ENCODE measurements at regions not wholly inside any gene's neighbourhood (a gene's known extent, or its start where the extent isn't known, plus 50 kb on each side); places are given as distances from the start of the nearest gene placed in this dataset.

GRCh38 chr11:19577391-19577975, 135.2 kb upstream of the NAV2 start:
- H3K4me3 ChIP-seq (ENCODE audit: low read depth in 2 of 2, low read length in 2 of 2) = no peak overlapping the region
- H3K36me3 ChIP-seq (ENCODE audit: control insufficient read depth, insufficient read depth, low read length) = no peaks in the 10 kb centered on the region
- POLR2A ChIA-PET = no interaction called here
- in situ Hi-C loops (cut with HindIII; ENCODE audit: low pct_unique_long_range_greater_than_20kb, low sequenced_read_pairs) = no loop called here
- no peak overlapping the region for H3K27ac ChIP-seq (ENCODE audit: low read length)
- DNase-seq (ENCODE audit: low read depth, low spot score) = no peak
- TF ChIP-seq POLR2AphosphoS5 (IDR thresholded peaks at IDR 0.05; ENCODE audit: low read depth, low read length) = no peak
- no peak for TF ChIP-seq CTCF (IDR thresholded peaks at IDR 0.05)
- no peak for TF ChIP-seq TCF7L2 (IDR thresholded peaks at IDR 0.05; ENCODE audit: low read depth, low read length)
- intact Hi-C loops (cut with micrococcal nuclease; ENCODE audit: unreplicated experiment) = no loop called here
- no peak for ATAC-seq
- BruUV-seq (replicated peaks) = no TSS peak
- no peaks in the 10 kb centered on the region for H3K9me3 ChIP-seq (ENCODE audit: control insufficient read depth, insufficient read depth, low read depth, low read length)
- H3K27me3 ChIP-seq (ENCODE audit: control insufficient read depth, insufficient read depth, low read length) = no peaks in the 10 kb centered on the region
- CTCF ChIA-PET = no interaction called here
- H3K4me1 ChIP-seq (ENCODE audit: control insufficient read depth, insufficient read depth, low read length) = no peaks in the 10 kb centered on the region

GRCh38 chr11:19576903-19577302, 135.7 kb upstream of the NAV2 start:
- H3K36me3 ChIP-seq (ENCODE audit: control insufficient read depth, insufficient read depth, low read length) = no peaks in the 10 kb centered on the region
- ATAC-seq = no peak
- H3K27me3 ChIP-seq (ENCODE audit: control insufficient read depth, insufficient read depth, low read length) = no peaks in the 10 kb centered on the region
- ChIA-PET POLR2A (interaction anchor here (0.6 kb wide), 1 partner anchor 327 kb away, joined by 3 read pairs; no protein-coding TSS in a partner anchor), CTCF (no interaction called here)
- H3K9me3 ChIP-seq (ENCODE audit: control insufficient read depth, insufficient read depth, low read depth, low read length) = no peaks in the 10 kb centered on the region
- DNase-seq (ENCODE audit: low read depth, low spot score) = no peak
- no peak overlapping the region for H3K4me3 ChIP-seq (ENCODE audit: low read depth in 2 of 2, low read length in 2 of 2)
- no TSS peak for BruUV-seq (replicated peaks)
- in situ Hi-C loops (cut with HindIII; ENCODE audit: low pct_unique_long_range_greater_than_20kb, low sequenced_read_pairs) (no loop called here), intact Hi-C loops (cut with micrococcal nuclease; ENCODE audit: unreplicated experiment) (no loop called here)
- H3K27ac ChIP-seq (ENCODE audit: low read length) = no peak overlapping the region
- no peaks in the 10 kb centered on the region for H3K4me1 ChIP-seq (ENCODE audit: control insufficient read depth, insufficient read depth, low read length)
- no peak for TF ChIP-seq CTCF (IDR thresholded peaks at IDR 0.05)
- TF ChIP-seq TCF7L2 (IDR thresholded peaks at IDR 0.05; ENCODE audit: low read depth, low read length) = no peak
- TF ChIP-seq POLR2AphosphoS5 (IDR thresholded peaks at IDR 0.05; ENCODE audit: low read depth, low read length) = no peak
- no peak for TF ChIP-seq REST (IDR thresholded peaks at IDR 0.05; ENCODE audit: insufficient read depth in 1 of 2, low read depth in 2 of 2, low read length in 1 of 2)
- TF ChIP-seq SIN3A (IDR thresholded peaks at IDR 0.05; ENCODE audit: borderline replicate concordance, insufficient read depth, low read depth, low read length) = no peak
